WERI-Rb-1 (cell line): ENCODE measurements at regions not wholly inside any gene's neighbourhood (a gene's known extent, or its start where the extent isn't known, plus 50 kb on each side); places are given as distances from the start of the nearest gene placed in this dataset.

Experiments used
- DNase-seq: peaks from one replicate; pipeline ENCODE4 v3.0.0-alpha.2; 2020
- H3K27ac ChIP-seq: fragments of 250-450 bp; sonication (Bioruptor Pico); 2 replicates; pipeline ENCODE4 v1.5.1; 2020; ENCODE audit warnings: mild to moderate bottlenecking, moderate library complexity
- H3K27me3 ChIP-seq: fragments of 250-450 bp; sonication (Bioruptor Pico); 2 replicates; pipeline ENCODE4 v1.5.1; 2021; ENCODE audit warnings: mild to moderate bottlenecking, low read depth, moderate library complexity; ENCODE audit not compliant: insufficient read depth, severe bottlenecking
- H3K36me3 ChIP-seq: fragments of 250-450 bp; sonication (Bioruptor Pico); 2 replicates; pipeline ENCODE4 v1.5.1; 2020; ENCODE audit warnings: mild to moderate bottlenecking, moderate library complexity
- H3K4me3 ChIP-seq: 2 replicates; pipeline ENCODE4 v1.5.1; 2011; ENCODE audit warnings: low read depth, mild to moderate bottlenecking, control low read depth, low read length
- H3K9me3 ChIP-seq: fragments of 250-450 bp; sonication (Bioruptor Pico); 2 replicates; pipeline ENCODE4 v1.5.1; 2021; ENCODE audit warnings: mild to moderate bottlenecking, moderate library complexity; ENCODE audit not compliant: severe bottlenecking
- CTCF ChIP-seq: IDR thresholded peaks from 2 replicates; pipeline ENCODE4 v1.5.1; 2011; ENCODE audit warnings: low read depth, mild to moderate bottlenecking, control low read depth, inconsistent platforms, low read length

- no peak for DNase-seq
- TF ChIP-seq CTCF = no peak
- Histone ChIP-seq H3K27me3 (peaks cover 52% of the 10 kb centered on the region), H3K9me3 (no peaks in the 10 kb centered on the region), H3K36me3 (no peaks in the 10 kb centered on the region), H3K4me3 (no peak overlapping the region), H3K27ac (no peak overlapping the region)
Observed at GRCh38 chr2:175662335-175662734, 339.7 kb downstream of the LNPK start.

- DNase-seq = no peak
- no peaks in the 10 kb centered on the region for H3K36me3 ChIP-seq
- no peak for TF ChIP-seq CTCF
- H3K27me3 ChIP-seq = peaks cover 14% of the 10 kb centered on the region
- H3K4me3 ChIP-seq = no peak overlapping the region
- no peak overlapping the region for H3K27ac ChIP-seq
- peaks cover 6% of the 10 kb centered on the region for H3K9me3 ChIP-seq
Observed at GRCh38 chr2:175648577-175649063, 353.4 kb downstream of the LNPK start.

- no peaks in the 10 kb centered on the region for H3K36me3 ChIP-seq
- no peak overlapping the region for H3K27ac ChIP-seq
- H3K4me3 ChIP-seq = no peak overlapping the region
- DNase-seq = no peak
- H3K9me3 ChIP-seq = peaks cover 6% of the 10 kb centered on the region
- H3K27me3 ChIP-seq = peaks cover 19% of the 10 kb centered on the region
- no peak for TF ChIP-seq CTCF
Observed at GRCh38 chr2:175647058-175647457, 355.0 kb downstream of the LNPK start.

- Histone ChIP-seq H3K4me3 (no peak overlapping the region), H3K36me3 (no peaks in the 10 kb centered on the region), H3K27ac (no peak overlapping the region), H3K27me3 (peaks cover 58% of the 10 kb centered on the region), H3K9me3 (no peaks in the 10 kb centered on the region)
- TF ChIP-seq CTCF = no peak
- DNase-seq = no peak
Observed at GRCh38 chr2:175640655-175641054, 361.4 kb downstream of the LNPK start.

- Histone ChIP-seq H3K9me3 (no peaks in the 10 kb centered on the region), H3K36me3 (no peaks in the 10 kb centered on the region), H3K27me3 (peaks cover 59% of the 10 kb centered on the region), H3K4me3 (no peak overlapping the region), H3K27ac (no peak overlapping the region)
- no peak for TF ChIP-seq CTCF
- no peak for DNase-seq
Observed at GRCh38 chr2:175633227-175633626, 368.8 kb downstream of the LNPK start.

- peaks cover 64% of the 10 kb centered on the region for H3K27me3 ChIP-seq
- no peak for TF ChIP-seq CTCF
Observed at GRCh38 chr2:175631245-175631623, 370.8 kb downstream of the LNPK start.

More at GRCh38 chr2:175631245-175631623, 370.8 kb downstream of the LNPK start:
- H3K9me3 ChIP-seq = no peaks in the 10 kb centered on the region
- H3K4me3 ChIP-seq = no peak overlapping the region
- H3K27ac ChIP-seq = no peak overlapping the region
- H3K36me3 ChIP-seq = no peaks in the 10 kb centered on the region
- no peak for DNase-seq
